HG03039 (cell line): ENCODE measurements at regions not wholly inside any gene's neighbourhood (a gene's known extent, or its start where the extent isn't known, plus 50 kb on each side); places are given as distances from the start of the nearest gene placed in this dataset.

Experiments used
- ATAC-seq: cut with Tn5 transposase; IDR thresholded peaks from one replicate; pipeline ENCODE4 v1.9.1; 2021; ENCODE audit warnings: mild to moderate bottlenecking, moderate library complexity; ENCODE audit not compliant: unreplicated experiment

GRCh38 chr2:59713577-59713976, 839.9 kb downstream of the BCL11A start:
- no peak for ATAC-seq

GRCh38 chr2:59711121-59711520, 842.3 kb downstream of the BCL11A start:
- ATAC-seq: no peak

GRCh38 chr2:59706729-59707128, 846.7 kb downstream of the BCL11A start:
- no peak for ATAC-seq

GRCh38 chr2:59703796-59704195, 849.7 kb downstream of the BCL11A start:
- ATAC-seq: no peak

- no peak for ATAC-seq
Measured at GRCh38 chr2:59702026-59702425, 851.4 kb downstream of the BCL11A start.

GRCh38 chr2:59701271-59701994, 852.0 kb downstream of the BCL11A start:
- ATAC-seq: no peak

GRCh38 chr2:59694176-59694575, 859.3 kb downstream of the BCL11A start:
- ATAC-seq: no peak

GRCh38 chr2:59693231-59693959, 860.1 kb downstream of the BCL11A start:
- no peak for ATAC-seq

GRCh38 chr2:59691518-59692190, 861.8 kb downstream of the BCL11A start:
- no peak for ATAC-seq

GRCh38 chr2:59690849-59691248, 862.6 kb downstream of the BCL11A start:
- no peak for ATAC-seq

- ATAC-seq: no peak
Measured at GRCh38 chr2:59684771-59685166, 868.7 kb downstream of the BCL11A start.

- no peak for ATAC-seq
Measured at GRCh38 chr2:59684116-59684770, 869.2 kb downstream of the BCL11A start.

- no peak for ATAC-seq
Measured at GRCh38 chr2:59680863-59681262, 872.6 kb downstream of the BCL11A start.

GRCh38 chr2:59677158-59677557, 876.3 kb downstream of the BCL11A start:
- no peak for ATAC-seq

- no peak for ATAC-seq
Measured at GRCh38 chr2:59674100-59674499, 879.4 kb downstream of the BCL11A start.

- ATAC-seq: no peak
Measured at GRCh38 chr2:59665021-59665420, 888.4 kb downstream of the BCL11A start.

GRCh38 chr2:59662127-59662861, 891.2 kb downstream of the BCL11A start:
- ATAC-seq: no peak

GRCh38 chr2:59660262-59660661, 893.2 kb downstream of the BCL11A start:
- no peak for ATAC-seq

- ATAC-seq: no peak
Measured at GRCh38 chr2:59658906-59659635, 894.4 kb downstream of the BCL11A start.

GRCh38 chr2:59655809-59656208, 897.6 kb downstream of the BCL11A start:
- no peak for ATAC-seq
